ENCODE measurements at regions not wholly inside any gene's neighbourhood (a gene's known extent, or its start where the extent isn't known, plus 50 kb on each side); places are given as distances from the start of the nearest gene placed in this dataset.
A peak's percentile ranks its signal among the peaks of the same experiment; 100 is the strongest.

DNA sequence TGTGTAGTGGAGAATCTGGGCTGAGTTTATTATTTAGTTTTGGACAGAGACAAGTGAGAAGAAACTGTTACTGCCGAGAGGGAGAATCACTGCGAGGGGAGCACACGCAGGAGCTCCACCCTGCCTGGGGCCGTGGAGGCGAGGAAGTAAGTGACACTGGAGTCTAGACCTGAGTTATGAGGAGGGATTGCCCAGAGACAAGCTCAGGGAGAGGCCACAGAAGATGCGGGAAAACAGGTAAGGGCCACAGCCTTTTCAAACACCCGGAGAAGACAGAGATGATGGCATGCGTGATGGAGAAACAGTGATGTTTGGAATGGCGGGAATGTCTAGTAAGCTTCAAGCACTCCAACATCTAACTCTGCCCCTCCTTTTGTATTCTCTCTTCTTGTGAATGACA lies 84.1 kb downstream of the TNFSF11 start:
- no peak for DNase-seq

DNA sequence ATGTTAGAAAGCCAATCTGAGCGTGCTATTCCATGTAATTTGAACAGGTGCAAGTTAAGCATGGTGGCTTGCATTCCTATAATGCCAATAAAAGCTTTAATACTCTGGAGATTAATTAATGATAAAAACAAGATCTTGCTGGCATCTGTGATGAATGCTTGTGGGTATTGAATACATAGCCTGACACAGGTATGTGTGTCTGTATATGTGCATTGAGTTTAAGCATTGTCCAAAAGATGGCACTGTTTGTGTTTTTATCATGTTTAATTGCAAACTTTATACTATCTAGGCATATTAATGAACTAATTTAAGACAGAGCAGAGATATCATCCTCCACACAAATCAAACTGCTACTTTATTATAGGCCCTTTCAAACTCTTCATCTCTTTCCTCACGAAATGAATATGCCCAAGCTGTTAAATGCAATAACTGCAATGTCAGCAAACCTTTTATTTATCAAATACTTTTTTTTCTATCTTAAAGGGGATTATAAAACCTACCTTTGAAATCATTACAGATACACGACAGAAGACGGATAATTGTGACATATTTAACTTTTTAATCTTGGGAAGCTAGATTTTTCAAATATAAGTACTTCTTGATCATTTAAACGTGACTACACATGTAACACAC lies 86.5 kb downstream of the TNFSF11 start:
- no peak for DNase-seq

DNA sequence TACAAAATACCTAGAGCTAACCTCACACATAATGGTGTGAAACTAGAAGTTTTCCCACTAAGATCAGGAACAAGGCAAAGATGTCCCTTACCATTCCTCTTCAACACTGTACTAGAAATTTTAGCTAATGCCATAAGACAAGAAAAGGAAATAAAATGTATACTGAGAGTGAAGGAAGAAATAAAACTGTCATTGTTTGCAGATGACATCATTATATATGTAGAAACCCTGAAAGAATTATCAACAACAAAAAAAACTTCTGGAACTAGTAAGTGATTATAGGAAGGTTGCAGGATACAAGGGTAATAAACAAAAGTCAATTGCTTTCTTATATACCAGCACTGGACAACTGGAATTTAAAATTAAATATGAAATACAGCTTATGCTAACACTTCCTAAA lies 93.7 kb downstream of the TNFSF11 start:
- DNase-seq, result no peak

DNA sequence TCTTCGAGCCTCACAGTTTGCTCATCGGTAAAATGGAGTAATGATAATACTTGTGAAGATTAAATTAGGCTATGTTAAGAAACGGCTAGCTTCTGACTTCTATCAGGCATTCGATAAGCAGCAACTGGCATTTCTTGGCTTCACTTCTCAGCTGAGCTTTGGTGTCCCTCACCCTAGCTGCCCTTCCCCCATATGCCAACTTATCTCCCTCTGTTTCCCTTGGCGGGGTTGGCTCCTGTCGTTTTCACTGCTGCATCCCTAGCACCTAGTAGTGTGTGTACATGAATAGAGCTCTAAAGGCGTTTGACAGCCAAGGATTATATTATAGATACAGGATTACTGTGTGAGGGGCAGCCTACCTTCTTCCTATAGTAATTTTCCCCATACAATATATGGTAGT lies 97.5 kb downstream of the TNFSF11 start:
- no peak for DNase-seq

DNA sequence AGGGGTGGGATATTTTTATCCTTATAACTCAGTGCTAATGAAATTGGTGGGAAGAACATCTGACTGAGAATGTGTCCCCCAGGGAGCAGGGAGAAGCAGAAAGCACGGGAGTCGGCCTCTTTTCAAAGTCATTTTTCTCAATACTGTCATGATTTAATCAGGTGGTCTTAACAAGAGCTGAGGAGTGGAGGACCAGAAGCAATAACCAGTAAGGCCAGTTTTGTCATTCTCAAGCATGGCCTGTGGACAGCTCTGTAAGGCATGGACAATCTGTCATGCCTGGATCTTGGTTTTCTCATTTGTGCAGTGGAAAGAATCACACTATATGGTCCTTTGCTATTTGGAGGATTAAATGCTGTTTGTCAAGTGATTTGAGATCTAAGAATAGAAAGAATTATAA lies 99.7 kb downstream of the TNFSF11 start:
- DNase-seq, result no peak

DNA sequence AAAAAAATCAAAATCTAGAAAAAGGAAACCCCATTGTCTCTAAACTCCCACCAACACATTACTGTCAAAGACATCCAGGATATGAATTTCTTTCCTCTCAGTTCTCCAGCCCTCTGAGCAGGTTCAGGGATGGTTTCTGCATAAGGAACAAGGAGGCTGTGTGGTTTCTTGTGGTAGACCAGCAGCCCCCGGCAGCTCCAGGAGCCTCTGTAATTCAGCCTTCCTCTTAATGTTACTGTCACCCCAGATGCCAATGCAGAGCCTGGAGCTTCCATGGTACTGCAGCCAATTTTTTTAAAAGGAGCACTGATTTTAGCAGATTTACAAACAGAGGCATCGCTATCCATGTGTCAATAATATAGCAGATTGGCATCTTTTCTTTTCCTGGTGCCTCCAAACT lies 100.6 kb upstream of the FAM216B start:
- no peak for DNase-seq

DNA sequence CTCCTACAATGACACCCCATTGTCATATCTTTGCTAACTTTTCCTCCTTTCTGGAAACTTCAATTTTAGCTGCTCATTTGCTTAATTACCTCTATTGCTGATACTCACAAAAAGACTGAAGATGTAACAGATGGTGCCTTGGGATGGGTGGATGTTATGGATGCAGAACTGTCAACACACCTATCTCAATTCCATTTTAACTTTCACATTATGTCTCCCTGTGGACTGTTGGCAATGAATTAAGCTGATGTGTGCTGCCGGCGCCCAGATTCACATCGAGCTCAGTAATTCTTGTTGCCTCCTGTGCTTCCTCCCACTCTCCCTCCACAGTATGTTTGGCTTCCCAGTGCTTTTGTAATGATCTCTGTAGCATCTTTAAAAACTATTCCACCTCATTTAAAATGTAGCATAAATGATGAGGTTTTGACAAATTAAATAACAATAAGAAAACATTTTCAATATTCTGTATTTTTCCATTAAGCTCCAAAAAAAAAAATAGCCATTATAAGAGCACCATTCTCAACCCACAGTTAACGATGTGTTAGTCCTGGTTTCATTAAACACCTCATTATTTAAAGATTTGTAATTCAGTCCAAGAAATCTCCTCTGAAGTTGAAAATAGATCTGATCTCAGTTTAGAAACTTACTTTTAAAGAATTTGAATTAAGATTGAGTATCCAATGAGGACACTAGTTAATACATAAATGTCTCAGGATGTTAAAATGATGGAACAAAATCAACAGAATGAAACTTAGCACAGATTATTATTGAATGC lies 99.9 kb upstream of the FAM216B start:
- no peak for DNase-seq

DNA sequence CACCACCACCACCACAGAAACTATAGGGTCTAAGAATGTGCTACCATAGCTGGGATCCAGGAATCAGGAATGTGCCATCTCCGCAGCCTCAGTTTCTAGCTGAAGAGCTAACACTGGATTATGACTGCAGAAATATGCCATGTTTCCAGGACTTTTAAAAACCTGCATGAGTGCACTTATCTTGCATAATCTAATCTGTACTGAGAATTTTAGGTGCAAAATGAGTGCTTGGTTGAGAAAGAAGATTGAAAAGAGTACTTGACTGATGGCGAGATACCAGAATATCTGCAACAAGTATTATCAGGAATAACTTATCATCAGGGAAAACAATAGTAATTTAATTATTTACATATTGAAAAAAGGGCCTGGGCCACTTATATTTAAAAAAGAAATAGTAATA lies 97.2 kb upstream of the FAM216B start:
- no peak for DNase-seq

DNA sequence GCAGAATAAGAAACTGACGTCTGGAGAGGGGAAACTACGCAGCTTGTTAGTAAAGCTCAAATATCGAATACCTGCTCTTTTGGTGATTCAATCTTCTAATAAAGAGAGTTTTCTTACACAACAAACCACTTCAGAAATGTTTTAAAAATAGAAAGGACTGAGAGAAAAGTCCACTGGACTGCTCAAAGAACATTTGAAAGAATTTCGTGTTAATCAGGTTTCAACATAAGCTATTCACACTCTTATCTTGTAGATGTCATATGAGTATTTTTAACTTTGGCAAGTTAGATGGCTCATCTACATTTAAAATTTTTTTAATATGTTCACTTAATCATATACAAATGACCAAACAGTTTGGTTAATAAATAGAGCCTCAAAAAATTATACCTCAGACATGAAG lies 95.6 kb upstream of the FAM216B start:
- no peak for DNase-seq

DNA sequence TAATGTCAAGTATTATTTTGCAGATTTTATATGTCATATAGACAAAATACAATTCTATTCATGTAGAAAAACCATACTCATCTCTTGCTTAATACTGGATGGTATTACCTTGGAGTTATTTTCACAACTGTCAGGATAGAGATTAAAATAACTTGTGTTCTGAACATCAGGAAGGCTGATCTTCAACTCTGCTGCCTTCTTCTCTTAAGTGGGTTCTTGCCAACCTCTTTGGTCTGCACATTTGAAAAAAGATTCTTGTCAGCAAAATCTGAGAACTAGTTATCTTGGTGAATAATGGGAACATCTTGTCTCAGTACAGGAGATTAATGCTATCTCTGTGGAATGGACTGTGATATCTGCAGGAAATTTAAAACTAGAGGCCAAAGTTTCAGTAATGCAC lies 95.2 kb upstream of the FAM216B start:
- no peak for DNase-seq

DNA sequence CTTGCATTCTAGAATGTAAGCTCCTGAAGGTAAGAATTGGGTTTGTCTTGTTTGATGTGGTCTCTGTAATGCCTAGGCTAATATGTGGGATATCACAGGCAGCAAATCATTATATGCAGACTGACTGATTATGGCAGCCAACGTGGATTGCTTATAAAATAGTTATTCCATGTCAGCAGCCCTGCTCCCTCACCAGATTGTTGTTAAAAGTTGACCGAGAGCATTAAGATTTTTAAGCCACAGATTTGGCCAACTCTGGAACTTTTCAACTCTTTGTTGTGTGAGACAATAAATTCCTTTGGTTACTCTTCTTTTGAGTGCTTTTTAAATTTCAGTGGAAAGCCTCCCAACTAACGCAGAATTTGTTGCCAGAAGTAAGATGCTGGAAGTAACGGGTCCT lies 92.6 kb upstream of the FAM216B start:
- DNase-seq, result no peak

DNA sequence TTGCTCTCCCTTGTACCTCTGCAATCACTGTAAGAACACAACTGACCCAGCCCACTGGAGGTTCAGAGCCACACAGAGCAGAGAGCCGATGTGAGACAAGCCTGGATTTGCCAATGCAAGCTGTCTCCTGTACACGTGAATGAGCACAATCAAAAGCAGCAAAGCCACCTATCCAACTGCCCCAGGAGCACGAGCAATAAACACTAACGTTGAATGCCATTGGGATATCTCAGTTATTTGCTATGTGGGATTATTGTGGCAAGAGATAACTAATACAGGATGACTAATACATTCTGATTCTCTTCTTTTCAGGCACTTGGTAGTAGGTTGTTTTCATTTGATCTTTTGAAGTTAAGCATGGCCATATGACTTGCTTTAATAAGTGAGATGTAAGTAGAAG lies 85.2 kb upstream of the FAM216B start:
- no peak for DNase-seq

DNA sequence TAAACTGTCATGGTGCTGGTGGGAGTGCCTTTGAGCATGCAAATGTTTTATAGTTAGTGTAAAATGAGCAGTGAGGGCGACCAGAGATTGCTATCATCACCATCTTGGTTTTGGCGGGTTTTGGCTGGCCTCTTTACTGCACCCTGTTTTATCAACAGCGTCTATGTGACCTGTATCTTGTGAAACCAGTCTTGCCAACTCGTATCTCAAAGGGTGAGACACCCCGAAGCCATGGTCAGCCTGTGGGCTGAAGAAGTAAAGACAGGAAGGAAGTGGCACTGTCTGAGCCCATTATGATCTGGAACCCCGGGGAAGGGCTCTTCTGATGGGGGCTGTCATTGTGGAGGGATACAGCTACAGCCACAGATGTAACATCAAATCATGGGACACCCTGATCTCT lies 81.5 kb upstream of the FAM216B start:
- DNase-seq, result no peak

DNA sequence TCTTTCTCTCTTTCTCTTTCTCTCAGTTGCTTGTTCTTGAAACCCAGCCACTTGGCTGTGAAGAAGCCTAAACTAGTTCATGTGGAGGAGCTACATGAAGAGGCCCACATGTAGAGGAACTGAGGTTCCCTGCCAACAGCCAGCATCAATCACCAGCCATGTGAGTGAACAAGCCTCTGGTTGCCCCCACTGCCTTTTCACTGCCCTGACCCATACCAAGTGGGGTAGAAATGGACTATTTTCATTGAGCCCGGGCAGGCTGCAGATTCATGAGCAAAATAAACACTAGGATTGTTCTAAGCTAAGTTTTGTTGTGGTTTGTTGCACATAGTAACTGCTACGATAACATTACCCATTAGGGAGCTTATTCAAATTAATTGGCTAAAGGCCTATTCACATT lies 78.7 kb upstream of the FAM216B start:
- DNase-seq, result no peak

DNA sequence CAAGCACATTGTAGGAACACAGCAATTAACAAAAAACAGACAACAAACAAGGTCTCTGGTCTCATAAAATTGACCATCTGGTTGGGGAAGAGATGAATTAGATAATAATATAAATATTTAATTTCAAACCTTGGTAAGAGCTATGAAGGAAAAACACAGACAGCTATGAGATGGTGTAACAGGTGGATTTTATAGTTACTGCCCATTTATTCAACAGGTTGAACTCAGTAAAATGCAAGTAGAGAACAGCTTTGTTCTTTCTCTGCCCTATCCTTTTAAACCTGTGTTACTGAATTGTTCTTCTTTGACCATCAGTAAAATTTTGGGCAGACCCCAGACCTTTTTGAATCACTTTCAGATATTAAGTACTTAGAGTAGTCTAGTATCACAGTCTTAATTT lies 77.6 kb upstream of the FAM216B start:
- no peak for DNase-seq

DNA sequence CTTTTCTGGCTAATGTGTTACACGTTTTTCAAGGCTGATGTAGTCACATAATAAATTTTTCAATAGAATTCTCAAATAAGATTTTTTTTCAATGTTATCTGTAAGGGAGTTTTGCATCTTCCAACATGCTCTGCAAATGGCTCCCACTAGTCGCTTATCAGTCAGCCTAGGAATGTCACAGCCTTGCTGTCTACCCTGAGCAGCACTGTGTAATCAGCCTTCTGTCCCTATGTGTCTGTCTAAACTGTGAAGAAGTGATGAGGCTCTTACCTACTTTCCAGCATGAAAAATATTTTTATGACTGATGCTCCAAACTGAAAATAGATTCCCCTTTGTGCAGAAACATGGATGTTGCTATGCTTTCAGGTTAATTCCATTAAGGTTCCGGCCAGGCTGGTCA lies 75.1 kb upstream of the FAM216B start:
- DNase-seq, result no peak

DNA sequence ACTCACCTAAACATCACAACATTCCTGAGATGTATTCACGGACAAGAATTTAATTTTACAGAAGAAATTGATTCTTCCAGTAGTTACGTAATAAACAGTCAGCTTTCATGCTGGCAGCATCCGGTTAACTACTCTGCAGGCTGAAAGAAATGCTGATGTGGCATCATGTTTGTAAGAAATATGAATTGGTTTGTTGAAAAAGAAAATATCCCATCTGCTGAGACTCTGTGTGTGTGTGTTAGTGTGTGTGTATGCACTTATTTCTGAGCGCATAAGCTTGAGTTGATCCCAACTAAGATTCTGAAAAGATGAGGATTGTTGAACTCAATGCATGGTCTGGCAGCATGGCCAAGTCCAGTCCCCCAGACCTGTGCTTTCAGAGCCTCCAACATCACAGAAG lies 74.3 kb upstream of the FAM216B start:
- no peak for DNase-seq

DNA sequence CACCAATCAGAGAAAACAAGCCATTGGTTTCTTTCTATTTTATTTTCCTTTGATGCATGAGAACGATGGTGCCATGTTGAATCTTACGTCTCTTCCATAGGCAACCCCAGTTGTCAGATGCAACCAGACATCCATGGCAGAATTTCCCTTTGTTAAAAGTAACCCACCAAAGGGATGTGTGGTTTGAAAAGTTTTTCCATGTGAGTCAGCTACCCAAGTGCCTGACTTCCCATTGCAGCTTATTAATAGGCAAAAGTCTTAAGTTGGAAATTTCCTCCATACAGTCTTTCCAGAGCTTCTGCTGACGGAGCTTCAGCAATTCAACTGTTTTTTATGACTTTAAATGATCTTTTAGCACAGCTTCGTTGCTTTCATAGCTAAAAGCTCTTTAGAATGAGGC lies 73.8 kb upstream of the FAM216B start:
- DNase-seq, result no peak

DNA sequence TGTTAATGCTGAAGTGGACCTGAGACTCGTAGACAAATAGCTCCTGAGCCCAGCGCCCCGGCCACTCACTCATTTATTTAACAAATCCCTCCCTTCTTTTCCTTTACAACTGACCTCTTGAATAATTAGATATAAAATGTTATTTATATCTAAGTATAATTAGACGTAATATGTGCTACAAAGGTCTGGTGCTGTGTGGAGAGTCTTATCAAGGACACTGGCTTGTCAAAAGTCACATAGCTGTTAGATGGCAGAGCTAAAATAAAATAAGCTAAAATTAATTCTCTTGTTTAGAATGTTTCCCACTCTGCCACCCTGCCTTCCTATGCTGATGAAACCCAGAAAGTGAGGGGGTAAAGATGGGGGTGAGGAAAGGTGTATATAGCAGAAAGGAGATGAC lies 73.0 kb upstream of the FAM216B start:
- no peak for DNase-seq

DNA sequence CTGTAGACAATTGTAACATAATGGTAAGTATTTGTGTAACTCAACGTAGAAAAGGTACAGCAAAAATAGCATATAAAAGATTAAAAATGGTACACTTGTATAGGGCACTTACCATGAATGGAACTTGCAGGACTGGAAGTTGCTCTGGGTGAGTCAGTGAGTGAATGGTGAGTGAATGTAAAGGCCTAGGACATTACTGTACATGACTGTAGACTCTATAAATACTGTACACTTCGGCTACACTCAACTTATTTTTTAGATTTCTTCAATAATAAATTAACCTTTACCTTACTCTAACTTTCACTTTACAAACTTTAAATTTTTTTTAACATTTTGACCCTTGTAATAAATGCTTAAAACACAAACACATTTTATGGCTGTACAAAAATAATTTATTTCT lies 72.1 kb upstream of the FAM216B start:
- no peak for DNase-seq

DNA sequence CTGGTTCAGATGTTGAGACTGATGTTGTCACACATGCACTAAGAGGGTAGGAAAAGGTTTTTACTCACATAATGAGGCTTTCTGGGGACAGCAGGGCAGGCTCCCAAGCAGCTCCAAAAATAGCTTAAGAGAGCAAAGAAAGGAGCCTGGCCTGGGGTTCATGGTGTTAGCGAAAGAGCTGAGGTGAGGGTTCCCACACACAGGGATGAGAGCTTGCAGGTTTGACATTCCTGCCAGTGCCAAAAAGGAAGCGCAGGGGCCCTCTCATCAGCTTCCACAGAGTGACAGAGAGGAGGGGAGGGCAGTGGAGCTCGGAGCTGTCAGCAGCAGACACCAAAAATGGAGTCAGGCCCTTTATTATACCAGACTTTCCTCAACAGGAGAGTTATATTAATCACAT lies 65.5 kb upstream of the FAM216B start:
- DNase-seq, result no peak

DNA sequence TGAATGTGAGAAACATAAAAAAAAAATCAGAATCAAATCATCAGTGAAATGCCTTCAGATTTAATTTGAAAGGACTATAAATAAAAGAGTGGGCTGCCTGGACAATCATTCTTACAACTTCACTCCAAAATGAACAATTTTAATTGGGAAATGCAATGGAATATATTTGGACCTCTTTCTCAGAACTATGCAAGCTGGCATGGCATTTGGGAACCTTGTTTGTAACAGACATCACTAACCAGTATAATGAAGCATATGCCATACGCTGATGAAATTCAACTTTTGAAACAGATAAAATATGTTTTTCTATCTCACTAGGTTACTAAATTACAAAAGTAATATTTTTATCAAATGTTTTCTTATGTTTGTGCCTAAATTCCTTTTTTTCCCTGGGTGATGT lies 64.2 kb upstream of the FAM216B start:
- DNase-seq, result no peak

DNA sequence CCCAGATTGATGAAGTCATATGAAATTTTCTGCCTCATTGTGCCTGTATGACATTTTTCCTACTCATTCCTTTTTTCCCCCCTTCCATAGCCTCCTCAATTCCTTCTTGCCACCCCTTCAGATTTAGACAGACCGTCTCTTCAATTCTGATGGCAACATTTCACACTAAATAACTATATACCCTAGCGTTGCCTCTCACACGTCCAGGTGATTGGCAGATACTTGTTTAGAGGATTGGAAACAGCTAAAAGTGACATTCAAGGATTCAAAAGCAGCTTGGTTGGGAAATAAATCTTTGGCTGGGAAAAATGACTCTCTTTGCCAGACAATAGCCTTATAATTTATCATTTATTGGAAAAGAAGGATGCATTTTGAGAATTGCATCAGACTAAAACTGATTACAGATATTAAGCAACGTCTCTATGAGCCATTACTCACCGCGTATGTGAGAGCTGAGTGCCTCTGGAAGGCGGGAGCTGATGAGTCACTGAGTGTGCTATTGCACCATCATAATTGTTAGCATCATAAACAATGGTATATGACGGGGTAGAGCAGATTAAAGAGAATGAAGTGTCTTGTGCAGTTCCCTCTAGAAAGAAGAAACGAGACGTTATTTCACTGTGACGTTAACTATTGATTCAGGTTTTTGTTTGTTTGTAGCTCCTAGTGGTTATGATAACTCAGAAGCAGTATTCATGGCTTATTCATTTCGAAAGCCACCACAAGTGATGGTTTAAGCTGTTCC lies 61.1 kb upstream of the FAM216B start:
- peak in 1 of 2 experiments; percentile 7 for DNase-seq

DNA sequence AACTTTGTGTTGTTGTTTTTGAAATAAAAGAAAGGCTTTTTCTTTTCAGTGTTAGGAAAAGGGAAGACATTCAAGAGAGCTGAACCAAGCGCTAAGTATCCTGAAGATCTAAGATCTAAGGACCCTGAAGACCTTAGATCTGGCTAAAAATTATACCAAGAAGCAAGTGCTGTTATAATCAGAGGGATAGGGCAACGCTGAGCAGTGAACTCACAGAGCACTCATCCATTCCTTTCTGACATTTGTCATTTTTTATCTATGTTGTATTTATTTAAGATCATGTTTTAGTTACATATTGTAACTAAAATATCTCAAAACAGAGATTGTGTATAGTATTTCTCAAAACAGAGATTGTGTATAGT lies 60.5 kb upstream of the FAM216B start:
- DNase-seq, result no peak

All from stimulated activated CD4-positive, alpha-beta T cell treated with anti-CD3 and anti-CD28 coated beads, Interleukin-4, amount 100 ng/mL, for 4 hours (primary cell).